CD8-positive, alpha-beta memory T cell (primary cell): ENCODE measurements at regions not wholly inside any gene's neighbourhood (a gene's known extent, or its start where the extent isn't known, plus 50 kb on each side); places are given as distances from the start of the nearest gene placed in this dataset.
A peak's percentile ranks its signal among the peaks of the same experiment; 100 is the strongest.

Experiments
- CTCF ChIA-PET: fragments of 350-600 bp; sonication (Branson Sonifier 250); formaldehyde crosslinking; loops from one replicate; lab custom pipeline; 2021; ENCODE audit warnings: antibody characterized with exemption; lab: Charles Lee
- POLR2A ChIA-PET: fragments of 350-600 bp; sonication (Branson Sonifier 250); formaldehyde crosslinking; loops from one replicate; lab custom pipeline; 2021; ENCODE audit warnings: antibody characterized with exemption; lab: Charles Lee
- DNase-seq, 5 donors: peaks; one replicate each; pipeline versions ENCODE4 v3.0.0 to v3.0.0-alpha.2; 2020 to 2022; ENCODE audit warnings: mixed read lengths in 1 of 5
- H3K27ac ChIP-seq: one replicate; pipeline ENCODE4 v1.7.0; 2013; ENCODE audit warnings: low read depth, mild to moderate bottlenecking, low read length, moderate library complexity
- H3K27me3 ChIP-seq: 2 replicates; pipeline ENCODE4 v1.7.0; 2013; ENCODE audit warnings: low read length, mild to moderate bottlenecking; ENCODE audit not compliant: insufficient read depth, poor library complexity, severe bottlenecking
- H3K36me3 ChIP-seq: 2 replicates; pipeline ENCODE4 v1.7.0; 2013; ENCODE audit warnings: mild to moderate bottlenecking, low read length, moderate library complexity; ENCODE audit not compliant: insufficient read depth
- H3K4me1 ChIP-seq: 2 replicates; pipeline ENCODE4 v1.7.0; 2013; ENCODE audit warnings: mild to moderate bottlenecking, low read length, moderate library complexity; ENCODE audit not compliant: insufficient read depth
- H3K4me3 ChIP-seq: 2 replicates; pipeline ENCODE4 v1.7.0; 2013; ENCODE audit warnings: mild to moderate bottlenecking, low read length
- H3K9me3 ChIP-seq: 2 replicates; pipeline ENCODE4 v1.7.0; 2013; ENCODE audit warnings: mild to moderate bottlenecking, low read length
- H3K27ac Mint-ChIP-seq, 8 donors: one replicate each; pipeline ENCODE4 v1.8.0; 2020 to 2021; ENCODE audit warnings: mixed read lengths in 8 of 8, mild to moderate bottlenecking in 6 of 8, inconsistent platforms in 3 of 8, moderate library complexity in 3 of 8
- H3K27me3 Mint-ChIP-seq, 2 donors: one replicate each; pipeline ENCODE4 v1.8.0; 2020 to 2021; ENCODE audit warnings: mixed read lengths in 2 of 2, mild to moderate bottlenecking in 1 of 2, moderate library complexity in 1 of 2
- H3K36me3 Mint-ChIP-seq, 3 donors: one replicate each; pipeline ENCODE4 v1.8.0; 2020 to 2021; ENCODE audit warnings: mixed read lengths in 3 of 3, inconsistent platforms in 1 of 3, mild to moderate bottlenecking in 1 of 3
- H3K4me1 Mint-ChIP-seq, 3 donors: one replicate each; pipeline ENCODE4 v1.8.0; 2020 to 2021; ENCODE audit warnings: mixed read lengths in 3 of 3, inconsistent platforms in 1 of 3, mild to moderate bottlenecking in 1 of 3
- H3K4me3 Mint-ChIP-seq, 7 donors: one replicate each; pipeline ENCODE4 v1.8.0; 2020 to 2021; ENCODE audit warnings: mixed read lengths in 7 of 7, mild to moderate bottlenecking in 6 of 7, moderate library complexity in 4 of 7, inconsistent platforms in 2 of 7
- H3K9me3 Mint-ChIP-seq, 5 donors: one replicate each; pipeline ENCODE4 v1.8.0; 2020 to 2022; ENCODE audit warnings: mixed read lengths in 5 of 5, mild to moderate bottlenecking in 3 of 5, moderate library complexity in 2 of 5, inconsistent platforms in 1 of 5

DNA sequence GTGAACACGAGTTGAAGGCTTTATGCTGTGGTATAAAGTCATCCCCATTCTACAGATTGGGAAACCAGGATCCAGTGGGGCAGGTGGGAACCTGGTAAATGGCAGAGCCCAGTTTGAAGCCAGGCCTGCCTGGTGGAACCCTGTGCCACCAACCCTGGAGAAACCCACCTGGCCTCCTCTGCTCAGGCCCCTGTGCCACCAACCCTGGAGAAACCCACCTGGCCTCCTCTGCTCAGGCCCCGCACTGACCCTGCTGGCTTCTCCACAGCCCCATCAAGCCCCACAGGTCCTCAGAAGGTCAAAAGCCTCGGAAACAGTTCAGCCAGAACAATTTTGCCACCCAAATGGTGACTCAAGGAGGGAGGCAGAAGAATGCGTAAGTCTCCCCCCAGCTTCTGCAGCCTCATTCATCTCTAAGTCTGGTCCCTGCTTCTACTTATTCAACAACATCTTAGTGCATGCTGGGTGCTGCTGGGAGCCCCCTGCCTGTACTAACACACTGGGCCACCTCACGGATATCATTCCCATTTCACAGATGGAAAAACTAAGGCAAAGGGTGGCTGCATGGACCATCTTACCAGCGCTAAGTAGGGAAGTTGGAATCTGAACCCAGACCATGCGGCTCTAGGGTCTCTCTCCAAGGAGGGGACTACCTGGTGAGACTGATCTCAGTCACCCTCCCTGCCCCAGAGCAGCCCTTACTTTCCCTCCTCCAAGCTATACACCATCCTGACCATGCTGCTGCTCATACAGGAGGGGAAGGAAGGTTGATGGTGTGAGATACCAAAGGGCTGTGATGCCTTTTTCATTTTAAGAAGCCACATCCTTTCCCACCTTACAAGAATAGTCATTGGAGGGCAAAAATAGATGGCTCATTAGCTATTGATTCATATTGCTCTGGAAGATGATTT lies 93.7 kb upstream of the ID2 start:
- ChIA-PET POLR2A (interaction anchor here (0.6 to 1.1 kb wide), 2 partner anchors 94 to 110 kb away, joined by 4 read pairs; partner anchors contain the start of gene ID2), CTCF (interaction anchor here (1.4 kb wide), 1 partner anchor 45 kb away, joined by 3 read pairs; no protein-coding TSS in a partner anchor)
- Histone ChIP-seq H3K4me3 (no peak overlapping the region), H3K36me3 (no peaks in the 10 kb centered on the region), H3K9me3 (no peaks in the 10 kb centered on the region), H3K27me3 (no peaks in the 10 kb centered on the region), H3K27ac (no peak overlapping the region), H3K4me1 (peaks cover 23% of the 10 kb centered on the region)
- Mint-ChIP-seq H3K27me3 (peaks cover 2 to 3% of the 10 kb centered on the region in 2 donors), H3K4me1 (peaks cover 25 to 38% (median 29%) of the 10 kb centered on the region in 3 donors), H3K27ac (peak overlapping the region in 6 of 8 donors; percentile 7 to 85 (median 58)), H3K36me3 (no peaks in the 10 kb centered on the region), H3K4me3 (peak overlapping the region; percentile 1 to 83 (median 65)), H3K9me3 (no peaks in the 10 kb centered on the region)
- DNase-seq = peak in 1 of 5 donors; percentile 53

DNA sequence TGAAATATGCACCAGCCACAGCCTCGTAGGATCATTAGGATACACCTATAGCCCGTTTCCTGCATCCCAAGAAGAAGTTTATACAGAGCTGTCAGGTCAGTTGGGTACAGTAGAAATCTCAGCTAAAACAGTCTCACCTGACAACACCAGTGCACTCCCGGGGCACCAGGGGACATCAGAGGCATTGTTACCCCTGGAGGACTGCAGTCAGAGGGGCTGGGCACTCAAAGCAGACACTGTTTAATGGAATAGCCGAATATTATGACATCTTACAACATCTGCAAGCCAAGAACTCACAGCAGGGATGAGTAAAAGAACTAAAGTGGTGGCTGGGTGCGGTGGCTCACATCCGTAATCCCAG lies 93.0 kb upstream of the ID2 start:
- Histone ChIP-seq H3K27me3 (no peaks in the 10 kb centered on the region), H3K4me1 (peaks cover 22% of the 10 kb centered on the region), H3K36me3 (no peaks in the 10 kb centered on the region), H3K9me3 (no peaks in the 10 kb centered on the region), H3K4me3 (no peak overlapping the region), H3K27ac (no peak overlapping the region)
- H3K27ac Mint-ChIP-seq = peak overlapping the region in 5 of 8 donors; percentile 7 to 82 (median 55)
- H3K36me3 Mint-ChIP-seq = no peaks in the 10 kb centered on the region
- POLR2A ChIA-PET = interaction anchor here (0.6 kb wide), 1 partner anchor 111 kb away, joined by 4 read pairs; no protein-coding TSS in a partner anchor
- H3K27me3 Mint-ChIP-seq = peaks cover 4 to 5% of the 10 kb centered on the region in 2 donors
- no peak for DNase-seq
- H3K4me1 Mint-ChIP-seq = peaks cover 25 to 37% (median 34%) of the 10 kb centered on the region in 3 donors
- H3K9me3 Mint-ChIP-seq = no peaks in the 10 kb centered on the region
- CTCF ChIA-PET = interaction anchor here (1.4 kb wide), 1 partner anchor 45 kb away, joined by 3 read pairs; no protein-coding TSS in a partner anchor
- H3K4me3 Mint-ChIP-seq = peak overlapping the region; percentile 1 to 83 (median 65)

DNA sequence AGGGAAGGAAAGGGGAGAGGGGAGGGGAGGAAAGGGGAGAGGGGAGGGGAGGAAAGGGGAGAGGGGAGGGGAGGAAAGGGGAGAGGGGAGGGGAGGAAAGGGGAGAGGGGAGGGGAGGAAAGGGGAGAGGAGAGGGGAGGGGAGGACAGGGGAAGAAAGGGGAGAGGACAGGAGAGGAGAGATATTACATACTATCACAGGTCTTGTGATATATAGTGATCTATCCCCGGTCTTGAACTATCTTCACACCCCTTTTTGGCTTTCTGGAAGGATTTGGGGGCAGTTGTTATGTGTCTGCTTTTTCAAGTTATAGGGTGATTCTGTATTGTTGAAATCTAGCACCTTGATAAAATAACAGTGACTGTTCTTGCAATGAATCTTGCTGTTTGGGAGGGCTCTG lies 92.1 kb upstream of the ID2 start:
- peaks cover 5 to 7% of the 10 kb centered on the region in 2 donors for H3K27me3 Mint-ChIP-seq
- H3K4me3 Mint-ChIP-seq = no peak overlapping the region
- H3K27ac Mint-ChIP-seq = no peak overlapping the region
- H3K4me1 Mint-ChIP-seq = peaks cover 22 to 31% (median 28%) of the 10 kb centered on the region in 3 donors
- Histone ChIP-seq H3K4me3 (no peak overlapping the region), H3K4me1 (peaks cover 14% of the 10 kb centered on the region), H3K27me3 (no peaks in the 10 kb centered on the region), H3K36me3 (no peaks in the 10 kb centered on the region), H3K9me3 (no peaks in the 10 kb centered on the region), H3K27ac (no peak overlapping the region)
- CTCF ChIA-PET = interaction anchor here (1.0 kb wide), 1 partner anchor 17 kb away, joined by 3 read pairs; no protein-coding TSS in a partner anchor
- POLR2A ChIA-PET = no interaction called here
- DNase-seq = no peak
- H3K36me3 Mint-ChIP-seq = no peaks in the 10 kb centered on the region
- H3K9me3 Mint-ChIP-seq = no peaks in the 10 kb centered on the region

DNA sequence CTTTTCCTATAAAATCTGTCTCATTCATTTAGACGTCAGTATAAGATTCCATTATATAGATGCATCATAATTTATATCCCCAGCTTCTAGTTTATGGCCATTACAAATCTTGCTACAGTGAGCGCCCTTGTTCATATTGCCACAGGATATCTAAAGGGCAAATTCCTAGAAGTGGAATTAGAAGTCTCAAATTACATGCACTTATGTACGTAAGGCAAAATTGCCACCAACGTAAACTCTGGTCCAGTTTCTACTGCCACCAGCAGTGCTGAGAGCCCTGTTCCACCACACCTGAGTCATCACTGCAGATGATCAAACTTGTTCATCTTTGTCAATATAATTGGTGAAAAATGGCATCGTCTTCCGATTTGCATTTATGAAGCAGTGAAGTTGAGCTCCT lies 90.9 kb upstream of the ID2 start:
- DNase-seq = no peak
- Histone ChIP-seq H3K9me3 (no peaks in the 10 kb centered on the region), H3K36me3 (no peaks in the 10 kb centered on the region), H3K27me3 (no peaks in the 10 kb centered on the region), H3K27ac (no peak overlapping the region), H3K4me1 (peaks cover 14% of the 10 kb centered on the region), H3K4me3 (no peak overlapping the region)
- ChIA-PET CTCF (interaction anchor here (1.0 kb wide), 1 partner anchor 18 kb away, joined by 3 read pairs; no protein-coding TSS in a partner anchor), POLR2A (no interaction called here)
- peaks cover 4 to 5% of the 10 kb centered on the region in 2 donors for H3K27me3 Mint-ChIP-seq
- no peaks in the 10 kb centered on the region for H3K36me3 Mint-ChIP-seq
- peaks cover 20 to 26% (median 26%) of the 10 kb centered on the region in 3 donors for H3K4me1 Mint-ChIP-seq
- no peak overlapping the region for H3K27ac Mint-ChIP-seq
- no peaks in the 10 kb centered on the region for H3K9me3 Mint-ChIP-seq
- H3K4me3 Mint-ChIP-seq = no peak overlapping the region

DNA sequence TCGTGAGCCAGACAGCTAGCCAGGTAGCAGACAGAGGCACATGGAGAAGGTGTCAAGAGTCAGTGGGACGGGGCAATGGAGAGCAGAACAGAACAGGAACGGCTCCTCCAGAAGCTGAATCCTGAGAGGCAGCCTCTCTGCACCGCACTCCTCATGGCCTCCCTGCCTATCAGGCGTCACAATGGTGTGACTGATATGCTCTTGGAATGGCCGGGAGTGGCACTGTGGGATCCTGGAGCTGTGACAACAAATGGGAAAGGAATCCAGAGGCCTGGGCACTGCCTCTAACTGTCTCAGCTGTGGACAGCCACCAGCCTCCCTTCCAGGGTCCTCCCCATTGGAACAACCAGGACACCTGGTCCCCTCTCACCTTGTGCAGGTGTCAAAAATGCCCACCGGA lies 89.1 kb upstream of the ID2 start:
- no peak for DNase-seq
- H3K4me3 ChIP-seq = no peak overlapping the region
- no peaks in the 10 kb centered on the region for H3K36me3 Mint-ChIP-seq
- no peaks in the 10 kb centered on the region for H3K9me3 ChIP-seq
- POLR2A ChIA-PET = no interaction called here
- CTCF ChIA-PET = no interaction called here
- no peaks in the 10 kb centered on the region for H3K27me3 ChIP-seq
- no peaks in the 10 kb centered on the region for H3K9me3 Mint-ChIP-seq
- no peak overlapping the region for H3K27ac Mint-ChIP-seq
- H3K4me1 Mint-ChIP-seq = peaks cover 14 to 23% (median 16%) of the 10 kb centered on the region in 3 donors
- peaks cover 14% of the 10 kb centered on the region for H3K4me1 ChIP-seq
- H3K4me3 Mint-ChIP-seq = no peak overlapping the region
- H3K36me3 ChIP-seq = no peaks in the 10 kb centered on the region
- H3K27me3 Mint-ChIP-seq = peaks cover 4 to 5% of the 10 kb centered on the region in 2 donors
- H3K27ac ChIP-seq = no peak overlapping the region

DNA sequence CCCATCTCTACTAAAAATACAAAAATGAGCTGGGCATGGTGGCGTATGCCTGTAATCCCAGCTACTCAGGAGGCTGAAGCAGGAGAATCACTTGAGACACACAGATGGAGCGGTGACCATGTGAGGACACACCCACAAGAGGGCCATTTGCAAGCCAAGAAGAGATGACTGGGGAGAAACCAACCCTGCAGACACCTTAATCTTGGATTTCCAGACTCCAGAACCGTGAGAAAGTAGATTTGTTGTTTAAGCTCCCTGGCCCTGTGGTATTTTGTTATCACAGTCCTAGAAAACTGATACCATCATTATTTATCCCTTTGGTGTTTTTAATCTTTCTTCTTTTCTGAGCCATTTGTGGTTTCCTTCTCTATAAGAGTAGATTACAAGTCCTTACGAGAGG lies 88.6 kb upstream of the ID2 start:
- Mint-ChIP-seq H3K27me3 (peaks cover 4 to 5% of the 10 kb centered on the region in 2 donors), H3K36me3 (no peaks in the 10 kb centered on the region), H3K9me3 (no peaks in the 10 kb centered on the region), H3K4me1 (peaks cover 9 to 17% (median 11%) of the 10 kb centered on the region in 3 donors), H3K27ac (peak overlapping the region in 1 of 8 donors; percentile 32), H3K4me3 (no peak overlapping the region)
- H3K36me3 ChIP-seq = no peaks in the 10 kb centered on the region
- ChIA-PET CTCF (no interaction called here), POLR2A (no interaction called here)
- H3K4me3 ChIP-seq = no peak overlapping the region
- H3K27me3 ChIP-seq = no peaks in the 10 kb centered on the region
- H3K9me3 ChIP-seq = no peaks in the 10 kb centered on the region
- no peak for DNase-seq
- H3K27ac ChIP-seq = no peak overlapping the region
- peaks cover 9% of the 10 kb centered on the region for H3K4me1 ChIP-seq

DNA sequence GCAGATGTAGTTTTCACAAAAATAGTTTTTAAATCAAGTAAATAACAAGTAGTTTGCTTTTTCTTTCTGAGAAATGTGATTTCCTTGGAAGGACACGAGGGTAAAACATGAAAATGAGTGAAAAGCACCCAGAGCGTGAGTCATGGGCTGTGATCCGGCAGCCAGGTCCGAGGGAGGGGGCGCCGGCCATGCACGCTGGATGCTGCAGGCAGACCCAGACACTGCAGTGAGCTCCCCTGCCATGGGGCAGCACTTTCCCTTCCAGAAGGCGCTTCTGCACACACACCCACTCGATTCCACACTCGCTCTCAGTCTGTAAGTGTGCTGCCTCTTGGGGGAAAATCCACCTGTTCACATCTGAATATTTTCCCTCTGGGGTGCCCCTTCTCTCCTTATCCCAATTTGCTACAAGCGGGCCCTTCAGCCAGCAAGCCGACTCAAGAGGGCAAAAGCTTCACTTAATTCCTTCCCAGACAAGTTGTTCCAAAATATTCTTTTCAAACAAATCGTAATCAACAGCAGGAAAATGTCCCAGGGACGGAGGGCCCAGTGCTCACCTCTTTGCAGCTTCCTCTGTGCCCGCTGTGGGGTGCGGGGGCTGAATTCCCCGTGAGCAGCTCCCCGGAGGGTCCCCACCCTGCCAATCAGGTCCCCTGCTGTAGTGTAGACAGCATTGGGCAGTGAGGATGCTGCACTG lies 87.0 kb upstream of the ID2 start:
- Histone ChIP-seq H3K4me1 (no peaks in the 10 kb centered on the region), H3K27ac (no peak overlapping the region), H3K4me3 (no peak overlapping the region), H3K27me3 (no peaks in the 10 kb centered on the region), H3K9me3 (no peaks in the 10 kb centered on the region), H3K36me3 (no peaks in the 10 kb centered on the region)
- ChIA-PET CTCF (interaction anchor here (1.1 kb wide), 1 partner anchor 11 kb away, joined by 3 read pairs; no protein-coding TSS in a partner anchor), POLR2A (no interaction called here)
- Mint-ChIP-seq H3K4me3 (no peak overlapping the region), H3K9me3 (no peaks in the 10 kb centered on the region), H3K27me3 (peaks cover 2 to 4% of the 10 kb centered on the region in 2 donors), H3K27ac (no peak overlapping the region), H3K4me1 (peaks cover under 1 to 9% (median 3%) of the 10 kb centered on the region in 3 donors), H3K36me3 (no peaks in the 10 kb centered on the region)
- no peak for DNase-seq
